ENCODE measurements at regions not wholly inside any gene's neighbourhood (a gene's known extent, or its start where the extent isn't known, plus 50 kb on each side); places are given as distances from the start of the nearest gene placed in this dataset.

GRCh38 chr13:34721631-34722595 lies 220.2 kb upstream of the NBEA start:
- no peak for DNase-seq
- Histone ChIP-seq H3K27me3 (no peaks in the 10 kb centered on the region), H3K36me3 (no peaks in the 10 kb centered on the region), H3K27ac (no peak overlapping the region), H3K4me3 (no peak overlapping the region), H3K4me1 (no peaks in the 10 kb centered on the region), H3K9me3 (peaks cover 0 to 6% (median 0%) of the 10 kb centered on the region in 3 donors)
- 49 to 65% methylated on average over 3 of the region's 3 CpGs for WGBS, 2 donors
- intact Hi-C loops (cut with DNase I) = no loop called here
- TF ChIP-seq, protein P1, sequence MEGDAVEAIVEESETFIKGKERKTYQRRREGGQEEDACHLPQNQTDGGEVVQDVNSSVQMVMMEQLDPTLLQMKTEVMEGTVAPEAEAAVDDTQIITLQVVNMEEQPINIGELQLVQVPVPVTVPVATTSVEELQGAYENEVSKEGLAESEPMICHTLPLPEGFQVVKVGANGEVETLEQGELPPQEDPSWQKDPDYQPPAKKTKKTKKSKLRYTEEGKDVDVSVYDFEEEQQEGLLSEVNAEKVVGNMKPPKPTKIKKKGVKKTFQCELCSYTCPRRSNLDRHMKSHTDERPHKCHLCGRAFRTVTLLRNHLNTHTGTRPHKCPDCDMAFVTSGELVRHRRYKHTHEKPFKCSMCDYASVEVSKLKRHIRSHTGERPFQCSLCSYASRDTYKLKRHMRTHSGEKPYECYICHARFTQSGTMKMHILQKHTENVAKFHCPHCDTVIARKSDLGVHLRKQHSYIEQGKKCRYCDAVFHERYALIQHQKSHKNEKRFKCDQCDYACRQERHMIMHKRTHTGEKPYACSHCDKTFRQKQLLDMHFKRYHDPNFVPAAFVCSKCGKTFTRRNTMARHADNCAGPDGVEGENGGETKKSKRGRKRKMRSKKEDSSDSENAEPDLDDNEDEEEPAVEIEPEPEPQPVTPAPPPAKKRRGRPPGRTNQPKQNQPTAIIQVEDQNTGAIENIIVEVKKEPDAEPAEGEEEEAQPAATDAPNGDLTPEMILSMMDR (IDR thresholded peaks at IDR 0.05) = no peak
- TF ChIP-seq POLR2A (IDR thresholded peaks at IDR 0.05) = no peak

DNA sequence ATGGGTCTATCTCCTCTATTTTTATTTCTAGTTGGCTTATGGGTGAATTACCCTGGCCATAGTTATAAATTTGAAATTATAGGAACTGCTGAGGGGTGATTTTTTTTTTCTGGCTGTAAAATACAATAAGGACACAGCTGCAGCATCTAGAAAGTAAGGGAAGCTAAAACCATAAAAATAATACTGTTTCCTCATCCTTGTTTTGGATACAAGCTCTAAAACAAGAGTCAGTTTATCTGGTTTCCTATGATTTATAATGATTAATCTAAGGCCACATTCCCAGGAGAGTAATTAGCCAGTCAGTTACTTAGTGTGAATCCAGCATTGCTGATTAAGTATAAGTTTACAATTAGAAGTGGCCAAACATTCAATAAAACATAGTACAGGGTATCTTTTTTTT lies 219.1 kb upstream of the NBEA start:
- Histone ChIP-seq H3K36me3 (no peaks in the 10 kb centered on the region), H3K9me3 (peaks cover 0 to 6% (median 0%) of the 10 kb centered on the region in 3 donors), H3K4me3 (no peak overlapping the region), H3K27ac (no peak overlapping the region), H3K27me3 (no peaks in the 10 kb centered on the region), H3K4me1 (no peaks in the 10 kb centered on the region)
- TF ChIP-seq POLR2A (IDR thresholded peaks at IDR 0.05) = no peak
- TF ChIP-seq, protein P1 (IDR thresholded peaks at IDR 0.05) = no peak
- no peak for DNase-seq
- intact Hi-C loops (cut with DNase I) = no loop called here

- no peak for TF ChIP-seq POLR2A (IDR thresholded peaks at IDR 0.05)
- TF ChIP-seq, protein P1 (IDR thresholded peaks at IDR 0.05) = no peak
- H3K27ac ChIP-seq = no peak overlapping the region
- no peak overlapping the region for H3K4me3 ChIP-seq
- H3K4me1 ChIP-seq = peaks cover 0 to 9% (median 0%) of the 10 kb centered on the region in 3 donors
- 86 to 97% methylated on average over 2 of the region's 2 CpGs for WGBS, 2 donors
- no peaks in the 10 kb centered on the region for H3K36me3 ChIP-seq
- no peaks in the 10 kb centered on the region for H3K27me3 ChIP-seq
- intact Hi-C loops (cut with DNase I) = no loop called here
- H3K9me3 ChIP-seq = no peaks in the 10 kb centered on the region
- DNase-seq = no peak
Measured at GRCh38 chr13:34730961-34731360, 211.1 kb upstream of the NBEA start.

DNA sequence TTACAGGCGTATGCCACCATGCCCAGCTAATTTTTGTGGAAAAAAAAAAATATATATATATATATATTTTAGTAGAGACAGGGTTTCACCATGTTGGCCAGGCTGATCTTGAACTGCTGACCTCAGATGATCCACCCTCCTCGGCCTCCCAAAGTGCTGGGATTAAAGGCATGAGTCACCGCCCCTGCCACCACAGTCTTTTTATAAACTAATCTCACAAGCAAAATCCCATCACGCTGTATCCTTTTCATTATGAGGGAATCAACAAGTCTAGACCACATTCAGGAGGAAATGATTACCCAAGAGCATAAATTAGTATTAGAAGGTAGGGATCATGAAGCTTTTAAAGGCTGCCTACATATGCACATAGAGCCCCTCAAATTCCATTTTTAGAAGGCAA lies 210.6 kb upstream of the NBEA start:
- Histone ChIP-seq H3K4me1 (peaks cover 0 to 9% (median 0%) of the 10 kb centered on the region in 3 donors), H3K27ac (no peak overlapping the region), H3K36me3 (no peaks in the 10 kb centered on the region), H3K27me3 (no peaks in the 10 kb centered on the region), H3K9me3 (no peaks in the 10 kb centered on the region), H3K4me3 (no peak overlapping the region)
- 42 to 43% methylated on average over 4 of the region's 4 CpGs for WGBS, 2 donors
- DNase-seq = no peak
- TF ChIP-seq, protein P1 (IDR thresholded peaks at IDR 0.05) = no peak
- TF ChIP-seq POLR2A (IDR thresholded peaks at IDR 0.05) = no peak
- intact Hi-C loops (cut with DNase I) = no loop called here

- intact Hi-C loops (cut with DNase I) = no loop called here
- H3K36me3 ChIP-seq = no peaks in the 10 kb centered on the region
- no peaks in the 10 kb centered on the region for H3K27me3 ChIP-seq
- 44 to 48% methylated on average over 3 of the region's 3 CpGs for WGBS, 2 donors
- no peaks in the 10 kb centered on the region for H3K9me3 ChIP-seq
- H3K4me3 ChIP-seq = no peak overlapping the region
- no peak for TF ChIP-seq POLR2A (IDR thresholded peaks at IDR 0.05)
- peak overlapping the region in 1 of 4 donors; percentile 44 for H3K27ac ChIP-seq
- H3K4me1 ChIP-seq = peaks cover 0 to 9% (median 0%) of the 10 kb centered on the region in 3 donors
- DNase-seq = no peak
Measured at GRCh38 chr13:34733721-34734120, 208.3 kb upstream of the NBEA start.

Data from esophagus squamous epithelium (tissue), 5 donors.